ENCODE measurements at regions not wholly inside any gene's neighbourhood (a gene's known extent, or its start where the extent isn't known, plus 50 kb on each side); places are given as distances from the start of the nearest gene placed in this dataset.
"Not testable (repeated sequence)": the region's sequence is repeated elsewhere in the genome, so short reads cannot be mapped to it uniquely, and the experiment has no call there.

- Histone ChIP-seq H3K4me1 (ENCODE audit: control insufficient read depth in 1 of 2, insufficient read depth in 2 of 2, low read length in 2 of 2) (no peaks in the 10 kb centered on the region), H3K27ac (ENCODE audit: low read depth, low read length) (no peak overlapping the region), H2AFZ (ENCODE audit: low read depth, low read length, poor library complexity, severe bottlenecking) (no peak overlapping the region), H3K36me3 (ENCODE audit: control insufficient read depth in 1 of 2, insufficient read depth in 2 of 2, low read length in 2 of 2) (no peaks in the 10 kb centered on the region), H3K4me2 (ENCODE audit: low read length) (no peak overlapping the region), H3K9me3 (ENCODE audit: control insufficient read depth in 1 of 2, insufficient read depth in 1 of 2, low read depth in 1 of 2, low read length in 2 of 2) (no peaks in the 10 kb centered on the region), H3K27me3 (ENCODE audit: insufficient read depth, low read length) (no peaks in the 10 kb centered on the region), H3K79me2 (ENCODE audit: insufficient read depth, low read length) (no peaks in the 10 kb centered on the region), H3K9ac (ENCODE audit: low read length) (no peak overlapping the region), H3K9me2 (ENCODE audit: insufficient read depth) (no peaks in the 10 kb centered on the region), H4K20me1 (ENCODE audit: insufficient read depth) (no peaks in the 10 kb centered on the region), H3K4me3 (replicated peaks in 1 of 2; ENCODE audit: low read depth in 1 of 2, low read length in 2 of 2) (no peak overlapping the region)
- TF ChIP-seq ZNF274 (IDR thresholded peaks at IDR 0.05; ENCODE audit: low read depth, low read length) (no peak), CTCF (IDR thresholded peaks at IDR 0.05 in 2 of 3, conservative IDR thresholded peaks at IDR 0.05 in 1 of 3; ENCODE audit: borderline replicate concordance in 1 of 3, insufficient read depth in 1 of 3, low read depth in 2 of 3, low read length in 2 of 3) (no peak)
- intact Hi-C loops (cut with micrococcal nuclease): no loop called here
- ChIA-PET CTCF (no interaction called here), RAD21 (ENCODE audit: low non-redundant PET in 1 of 2, low total read pairs in 2 of 2, uncharacterized antibody in 2 of 2, unreplicated experiment in 2 of 2) (no interaction called here), POLR2A (no interaction called here)
- ATAC-seq: no peak
- DNase-seq (ENCODE audit: low read depth, low spot score): no peak
- BruUV-seq (replicated peaks): no TSS peak
Observed at GRCh38 chr12:59329462-59329861, 266.4 kb upstream of the SLC16A7 start.

GRCh38 chr12:59328395-59329075, 267.3 kb upstream of the SLC16A7 start:
- CTCF ChIA-PET; H4K20me1 ChIP-seq (ENCODE audit: insufficient read depth); H3K4me3 ChIP-seq (replicated peaks in 1 of 2; ENCODE audit: low read depth in 1 of 2, low read length in 2 of 2); DNase-seq (ENCODE audit: low read depth, low spot score); H3K9me2 ChIP-seq (ENCODE audit: insufficient read depth); H3K27me3 ChIP-seq (ENCODE audit: insufficient read depth, low read length); H3K36me3 ChIP-seq (ENCODE audit: control insufficient read depth in 1 of 2, insufficient read depth in 2 of 2, low read length in 2 of 2); H3K4me2 ChIP-seq (ENCODE audit: low read length); BruUV-seq (replicated peaks); H3K9ac ChIP-seq (ENCODE audit: low read length); H3K27ac ChIP-seq (ENCODE audit: low read depth, low read length); ATAC-seq; H3K79me2 ChIP-seq (ENCODE audit: insufficient read depth, low read length); H3K4me1 ChIP-seq (ENCODE audit: control insufficient read depth in 1 of 2, insufficient read depth in 2 of 2, low read length in 2 of 2); H2AFZ ChIP-seq (ENCODE audit: low read depth, low read length, poor library complexity, severe bottlenecking); intact Hi-C loops (cut with micrococcal nuclease); RAD21 ChIA-PET (ENCODE audit: low non-redundant PET in 1 of 2, low total read pairs in 2 of 2, uncharacterized antibody in 2 of 2, unreplicated experiment in 2 of 2); H3K9me3 ChIP-seq (ENCODE audit: control insufficient read depth in 1 of 2, insufficient read depth in 1 of 2, low read depth in 1 of 2, low read length in 2 of 2); POLR2A ChIA-PET: not testable (repeated sequence)

- H2AFZ ChIP-seq (ENCODE audit: low read depth, low read length, poor library complexity, severe bottlenecking); H3K4me3 ChIP-seq (replicated peaks in 1 of 2; ENCODE audit: low read depth in 1 of 2, low read length in 2 of 2); RAD21 ChIA-PET (ENCODE audit: low non-redundant PET in 1 of 2, low total read pairs in 2 of 2, uncharacterized antibody in 2 of 2, unreplicated experiment in 2 of 2); H3K9me3 ChIP-seq (ENCODE audit: control insufficient read depth in 1 of 2, insufficient read depth in 1 of 2, low read depth in 1 of 2, low read length in 2 of 2); H3K9me2 ChIP-seq (ENCODE audit: insufficient read depth); DNase-seq (ENCODE audit: low read depth, low spot score); CTCF ChIA-PET; H4K20me1 ChIP-seq (ENCODE audit: insufficient read depth); H3K4me2 ChIP-seq (ENCODE audit: low read length); H3K4me1 ChIP-seq (ENCODE audit: control insufficient read depth in 1 of 2, insufficient read depth in 2 of 2, low read length in 2 of 2); ATAC-seq; H3K27ac ChIP-seq (ENCODE audit: low read depth, low read length); intact Hi-C loops (cut with micrococcal nuclease); H3K36me3 ChIP-seq (ENCODE audit: control insufficient read depth in 1 of 2, insufficient read depth in 2 of 2, low read length in 2 of 2); H3K79me2 ChIP-seq (ENCODE audit: insufficient read depth, low read length); BruUV-seq (replicated peaks); H3K9ac ChIP-seq (ENCODE audit: low read length); H3K27me3 ChIP-seq (ENCODE audit: insufficient read depth, low read length); POLR2A ChIA-PET: not testable (repeated sequence)
Observed at GRCh38 chr12:59326457-59326856, 269.4 kb upstream of the SLC16A7 start.
